ENCODE measurements at regions not wholly inside any gene's neighbourhood (a gene's known extent, or its start where the extent isn't known, plus 50 kb on each side); places are given as distances from the start of the nearest gene placed in this dataset.

DNA sequence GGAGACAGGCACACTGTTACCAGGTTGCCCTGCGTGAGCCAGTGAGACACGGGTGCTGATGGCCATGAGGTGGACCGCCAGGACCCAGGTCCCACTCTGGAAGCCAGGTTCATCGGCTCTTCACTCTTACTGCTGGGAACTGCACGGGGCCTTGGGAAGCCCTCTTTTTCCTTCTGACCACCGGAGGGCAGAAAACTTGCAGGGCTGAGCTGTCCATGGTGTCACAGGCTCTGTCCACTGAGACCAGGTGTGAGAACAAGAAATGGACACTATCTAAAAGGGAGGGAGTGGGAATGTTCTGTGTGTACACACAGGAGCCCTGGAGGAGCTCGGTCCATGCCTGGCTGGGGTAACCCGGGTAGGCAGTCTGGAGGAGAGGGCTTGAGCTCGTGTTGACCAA lies 93.4 kb downstream of the UQCRFS1 start:
- H3K27me3 Mint-ChIP-seq: no peaks in the 10 kb centered on the region
- ATAC-seq (ENCODE audit: low read depth) (no peak), DNase-seq (no peak)
- H3K36me3 Mint-ChIP-seq (ENCODE audit: low read depth): no peaks in the 10 kb centered on the region
- ChIA-PET POLR2A (no interaction called here), CTCF (no interaction called here)
- H3K4me1 Mint-ChIP-seq: no peaks in the 10 kb centered on the region
- TF ChIP-seq, protein P1, sequence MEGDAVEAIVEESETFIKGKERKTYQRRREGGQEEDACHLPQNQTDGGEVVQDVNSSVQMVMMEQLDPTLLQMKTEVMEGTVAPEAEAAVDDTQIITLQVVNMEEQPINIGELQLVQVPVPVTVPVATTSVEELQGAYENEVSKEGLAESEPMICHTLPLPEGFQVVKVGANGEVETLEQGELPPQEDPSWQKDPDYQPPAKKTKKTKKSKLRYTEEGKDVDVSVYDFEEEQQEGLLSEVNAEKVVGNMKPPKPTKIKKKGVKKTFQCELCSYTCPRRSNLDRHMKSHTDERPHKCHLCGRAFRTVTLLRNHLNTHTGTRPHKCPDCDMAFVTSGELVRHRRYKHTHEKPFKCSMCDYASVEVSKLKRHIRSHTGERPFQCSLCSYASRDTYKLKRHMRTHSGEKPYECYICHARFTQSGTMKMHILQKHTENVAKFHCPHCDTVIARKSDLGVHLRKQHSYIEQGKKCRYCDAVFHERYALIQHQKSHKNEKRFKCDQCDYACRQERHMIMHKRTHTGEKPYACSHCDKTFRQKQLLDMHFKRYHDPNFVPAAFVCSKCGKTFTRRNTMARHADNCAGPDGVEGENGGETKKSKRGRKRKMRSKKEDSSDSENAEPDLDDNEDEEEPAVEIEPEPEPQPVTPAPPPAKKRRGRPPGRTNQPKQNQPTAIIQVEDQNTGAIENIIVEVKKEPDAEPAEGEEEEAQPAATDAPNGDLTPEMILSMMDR (IDR thresholded peaks at IDR 0.05): no peak
- H3K27ac Mint-ChIP-seq: no peak overlapping the region
- peaks cover 7% of the 10 kb centered on the region for H3K9me3 Mint-ChIP-seq
- H3K4me3 Mint-ChIP-seq: no peak overlapping the region
- intact Hi-C loops (cut with micrococcal nuclease): no loop called here

DNA sequence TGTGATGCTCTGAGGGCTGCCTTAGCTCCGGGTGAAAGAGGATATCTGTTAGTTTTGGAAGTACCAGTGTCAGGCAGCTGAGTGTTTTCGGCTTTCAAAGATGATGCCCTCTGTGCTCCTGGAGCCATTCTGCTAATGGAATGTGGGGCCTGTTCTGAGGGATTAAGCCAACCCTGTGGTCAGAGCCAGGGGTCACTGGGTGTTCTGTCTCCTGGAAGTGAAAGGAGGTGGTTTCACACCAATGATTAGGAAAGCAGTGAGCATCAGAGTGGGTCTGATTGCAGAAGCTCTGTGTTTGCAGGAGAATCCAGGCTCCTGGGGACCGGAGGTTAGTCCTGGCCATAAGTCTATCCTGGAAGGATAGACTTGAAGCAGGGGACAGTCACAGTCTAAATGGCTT lies 94.6 kb downstream of the UQCRFS1 start:
- H3K4me3 Mint-ChIP-seq: no peak overlapping the region
- H3K9me3 Mint-ChIP-seq: peaks cover 7% of the 10 kb centered on the region
- ChIA-PET POLR2A (no interaction called here), CTCF (no interaction called here)
- no peaks in the 10 kb centered on the region for H3K27me3 Mint-ChIP-seq
- DNase-seq: no peak
- TF ChIP-seq, protein P1 (IDR thresholded peaks at IDR 0.05): no peak
- no peaks in the 10 kb centered on the region for H3K4me1 Mint-ChIP-seq
- H3K36me3 Mint-ChIP-seq (ENCODE audit: low read depth): no peaks in the 10 kb centered on the region
- H3K27ac Mint-ChIP-seq: no peak overlapping the region
- intact Hi-C loops (cut with micrococcal nuclease): no loop called here
- no peak for ATAC-seq (ENCODE audit: low read depth)

DNA sequence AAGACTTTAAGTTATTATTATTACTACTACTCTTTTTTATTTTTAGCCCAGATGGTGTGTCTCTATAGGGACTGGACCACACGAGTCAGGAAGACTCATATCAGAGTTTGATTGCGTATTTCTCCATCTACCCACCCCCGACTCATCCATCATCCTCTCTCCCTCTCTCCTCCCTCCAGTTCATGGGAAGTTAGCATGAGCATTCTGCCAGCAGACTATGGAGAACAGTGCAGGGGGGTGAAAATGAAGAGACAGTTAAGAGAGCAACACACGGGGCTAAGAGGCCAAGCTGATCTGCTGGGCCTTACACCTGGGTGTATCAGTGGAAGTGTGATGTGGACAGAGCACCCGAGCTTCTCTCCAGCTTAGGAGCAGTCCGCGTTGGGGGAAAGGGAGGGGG lies 95.0 kb downstream of the UQCRFS1 start:
- CTCF ChIA-PET: no interaction called here
- DNase-seq (no peak), ATAC-seq (ENCODE audit: low read depth) (no peak)
- TF ChIP-seq, protein P1 (IDR thresholded peaks at IDR 0.05): no peak
- Mint-ChIP-seq H3K4me1 (no peaks in the 10 kb centered on the region), H3K9me3 (peaks cover 7% of the 10 kb centered on the region), H3K4me3 (no peak overlapping the region), H3K27me3 (no peaks in the 10 kb centered on the region), H3K36me3 (ENCODE audit: low read depth) (no peaks in the 10 kb centered on the region), H3K27ac (no peak overlapping the region)
- POLR2A ChIA-PET: no interaction called here
- intact Hi-C loops (cut with micrococcal nuclease): no loop called here

DNA sequence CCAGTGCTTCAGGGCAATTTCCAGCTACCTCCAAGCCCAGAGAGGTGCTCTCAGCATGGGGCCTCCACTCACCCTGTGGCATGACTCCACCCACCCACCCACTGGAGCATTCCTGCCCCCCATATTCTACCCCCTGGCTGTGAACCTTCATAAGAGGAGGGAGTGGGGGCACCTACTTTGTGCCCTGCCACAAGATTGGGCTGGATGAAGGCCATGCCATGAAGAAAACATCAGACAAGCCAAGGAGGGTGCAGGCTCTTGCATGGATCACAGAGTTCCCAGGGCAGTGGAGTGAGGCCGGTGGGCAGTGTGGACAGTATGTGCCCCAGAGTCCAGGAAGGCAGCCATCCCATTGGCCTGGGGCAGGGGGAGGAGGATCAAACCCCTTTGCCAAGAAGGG lies 97.8 kb downstream of the UQCRFS1 start:
- Mint-ChIP-seq H3K4me3 (no peak overlapping the region), H3K9me3 (peaks cover 7% of the 10 kb centered on the region), H3K27ac (no peak overlapping the region), H3K4me1 (no peaks in the 10 kb centered on the region), H3K27me3 (no peaks in the 10 kb centered on the region), H3K36me3 (ENCODE audit: low read depth) (no peaks in the 10 kb centered on the region)
- no peak for ATAC-seq (ENCODE audit: low read depth)
- TF ChIP-seq, protein P1 (IDR thresholded peaks at IDR 0.05): no peak
- intact Hi-C loops (cut with micrococcal nuclease): no loop called here
- DNase-seq: no peak
- ChIA-PET POLR2A (no interaction called here), CTCF (no interaction called here)

DNA sequence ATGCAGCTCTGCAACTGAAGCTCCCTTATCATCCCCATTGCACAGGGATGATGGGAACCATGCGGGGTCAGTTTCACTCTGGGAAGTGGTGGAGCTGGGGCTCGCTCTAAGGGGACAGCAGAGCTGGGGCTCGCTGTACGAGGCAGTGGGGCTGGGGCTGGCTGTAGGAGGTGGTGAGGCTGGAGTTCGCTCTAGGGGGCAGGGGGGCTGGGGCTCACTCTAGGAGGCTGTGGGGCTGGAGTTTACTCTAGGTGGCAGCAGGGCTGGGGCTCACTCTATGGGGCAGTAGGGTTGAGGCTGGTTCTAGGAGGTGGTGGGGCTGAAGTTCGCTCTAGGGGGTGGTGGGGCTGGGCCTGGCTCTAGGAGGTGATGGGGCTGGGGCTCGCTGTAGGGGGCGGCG lies 99.1 kb downstream of the UQCRFS1 start:
- intact Hi-C loops (cut with micrococcal nuclease): no loop called here
- H3K27ac Mint-ChIP-seq: no peak overlapping the region
- DNase-seq (no peak), ATAC-seq (ENCODE audit: low read depth) (no peak)
- no peaks in the 10 kb centered on the region for H3K4me1 Mint-ChIP-seq
- no peak overlapping the region for H3K4me3 Mint-ChIP-seq
- CTCF ChIA-PET: no interaction called here
- TF ChIP-seq, protein P1 (IDR thresholded peaks at IDR 0.05): no peak
- H3K9me3 Mint-ChIP-seq: peaks cover 7% of the 10 kb centered on the region
- H3K36me3 Mint-ChIP-seq (ENCODE audit: low read depth): no peaks in the 10 kb centered on the region
- POLR2A ChIA-PET: no interaction called here
- no peaks in the 10 kb centered on the region for H3K27me3 Mint-ChIP-seq
